HEK293 (cell line): ENCODE measurements at regions not wholly inside any gene's neighbourhood (a gene's known extent, or its start where the extent isn't known, plus 50 kb on each side); places are given as distances from the start of the nearest gene placed in this dataset.

Experiments used
- CTCF ChIP-seq: fragments of 450-650 bp; formaldehyde crosslinking; IDR thresholded peaks from 2 replicates; pipeline ENCODE4 v1.5.1; 2016; ENCODE audit warnings: missing biosample characterization, missing genetic modification characterization
- HOXA7 ChIP-seq: sonication (generic); formaldehyde crosslinking; IDR thresholded peaks from 2 replicates; pipeline ENCODE4 v1.8.1; 2022; ENCODE audit warnings: missing genetic modification reagents, borderline replicate concordance
- REPIN1 ChIP-seq: fragments of 450-650 bp; formaldehyde crosslinking; IDR thresholded peaks from 2 replicates; pipeline ENCODE4 v1.5.1; 2017; ENCODE audit warnings: missing biosample characterization, missing genetic modification characterization, low read depth
- SP7 ChIP-seq: fragments of 450-650 bp; formaldehyde crosslinking; IDR thresholded peaks from 2 replicates; pipeline ENCODE4 v1.5.1; 2016; ENCODE audit warnings: missing biosample characterization, missing genetic modification characterization
- ZBTB17 ChIP-seq: fragments of 450-650 bp; formaldehyde crosslinking; IDR thresholded peaks from 2 replicates; pipeline ENCODE4 v1.5.1; 2016; ENCODE audit warnings: missing biosample characterization, missing genetic modification characterization
- ZBTB21 ChIP-seq: fragments of 450-650 bp; formaldehyde crosslinking; IDR thresholded peaks from 2 replicates; pipeline ENCODE4 v1.5.1; 2017; ENCODE audit warnings: missing biosample characterization, missing genetic modification characterization
- ZEB2 ChIP-seq: fragments of 450-650 bp; formaldehyde crosslinking; IDR thresholded peaks from 2 replicates; pipeline ENCODE4 v1.5.1; 2016; ENCODE audit warnings: missing biosample characterization, missing genetic modification characterization
- ZNF24 ChIP-seq: fragments of 450-650 bp; formaldehyde crosslinking; IDR thresholded peaks from 2 replicates; pipeline ENCODE4 v1.5.1; 2016; ENCODE audit warnings: missing biosample characterization, missing genetic modification characterization
- ZNF404 ChIP-seq: fragments of 450-650 bp; formaldehyde crosslinking; IDR thresholded peaks from 2 replicates; pipeline ENCODE4 v1.5.1; 2017; ENCODE audit warnings: missing biosample characterization, missing genetic modification characterization
- ZNF747 ChIP-seq: fragments of 450-650 bp; formaldehyde crosslinking; IDR thresholded peaks from 2 replicates; pipeline ENCODE4 v1.5.1; 2016; ENCODE audit warnings: missing biosample characterization, missing genetic modification characterization
- ZNF843 ChIP-seq: fragments of 450-650 bp; formaldehyde crosslinking; IDR thresholded peaks from 2 replicates; pipeline ENCODE4 v1.5.1; 2016; ENCODE audit warnings: missing biosample characterization, missing genetic modification characterization
- TF ChIP-seq, protein P1 (sequence below): fragments of 450-650 bp; formaldehyde crosslinking; IDR thresholded peaks from 2 replicates; pipeline ENCODE4 v1.5.1; 2016; ENCODE audit warnings: missing biosample characterization, missing genetic modification characterization
- TF ChIP-seq, protein P2 (sequence below): fragments of 450-650 bp; formaldehyde crosslinking; IDR thresholded peaks from 2 replicates; pipeline ENCODE4 v1.5.1; 2016; ENCODE audit warnings: missing biosample characterization, missing genetic modification characterization
- TF ChIP-seq, protein P3 (sequence below): fragments of 450-650 bp; formaldehyde crosslinking; IDR thresholded peaks from 2 replicates; pipeline ENCODE4 v1.5.1; 2016; ENCODE audit warnings: missing biosample characterization, missing genetic modification characterization, low read depth

DNA sequence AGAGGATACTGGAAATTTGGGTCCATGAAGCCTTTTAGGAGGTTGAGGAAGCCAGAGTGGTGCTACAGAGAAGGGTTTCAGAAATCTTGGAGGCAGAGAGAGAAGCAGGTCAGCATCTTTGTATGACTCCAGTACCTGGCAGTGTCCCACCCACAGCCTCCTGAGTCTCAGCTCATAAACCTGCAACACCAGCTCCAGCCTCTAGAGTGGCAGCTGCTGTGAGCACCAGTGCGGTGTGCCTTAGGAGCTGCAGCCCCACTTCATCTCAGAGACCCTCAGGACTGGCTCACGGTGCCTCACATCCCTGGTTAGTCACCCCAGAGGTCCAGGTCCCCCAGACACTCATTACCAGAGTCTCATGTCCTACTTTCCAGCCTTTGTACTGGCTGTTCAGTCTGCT is 84.8 kb upstream of the PRKAR2B start:
- TF ChIP-seq, protein P1, sequence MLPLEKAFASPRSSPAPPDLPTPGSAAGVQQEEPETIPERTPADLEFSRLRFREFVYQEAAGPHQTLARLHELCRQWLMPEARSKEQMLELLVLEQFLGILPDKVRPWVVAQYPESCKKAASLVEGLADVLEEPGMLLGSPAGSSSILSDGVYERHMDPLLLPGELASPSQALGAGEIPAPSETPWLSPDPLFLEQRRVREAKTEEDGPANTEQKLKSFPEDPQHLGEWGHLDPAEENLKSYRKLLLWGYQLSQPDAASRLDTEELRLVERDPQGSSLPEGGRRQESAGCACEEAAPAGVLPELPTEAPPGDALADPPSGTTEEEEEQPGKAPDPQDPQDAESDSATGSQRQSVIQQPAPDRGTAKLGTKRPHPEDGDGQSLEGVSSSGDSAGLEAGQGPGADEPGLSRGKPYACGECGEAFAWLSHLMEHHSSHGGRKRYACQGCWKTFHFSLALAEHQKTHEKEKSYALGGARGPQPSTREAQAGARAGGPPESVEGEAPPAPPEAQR (tag by site-specific recombination) = no peak
- TF ChIP-seq ZNF747 (no peak), HOXA7 (CRISPR knock-in tag) (no peak), CTCF (tag by site-specific recombination) (no peak), ZBTB21 (tag by site-specific recombination) (no peak), ZNF24 (tag by site-specific recombination) (no peak), REPIN1 (tag by site-specific recombination) (no peak), ZBTB17 (tag by site-specific recombination) (no peak), SP7 (tag by site-specific recombination) (no peak), ZNF843 (tag by site-specific recombination) (no peak), ZNF404 (no peak), ZEB2 (tag by site-specific recombination) (no peak)
- TF ChIP-seq, protein P2, sequence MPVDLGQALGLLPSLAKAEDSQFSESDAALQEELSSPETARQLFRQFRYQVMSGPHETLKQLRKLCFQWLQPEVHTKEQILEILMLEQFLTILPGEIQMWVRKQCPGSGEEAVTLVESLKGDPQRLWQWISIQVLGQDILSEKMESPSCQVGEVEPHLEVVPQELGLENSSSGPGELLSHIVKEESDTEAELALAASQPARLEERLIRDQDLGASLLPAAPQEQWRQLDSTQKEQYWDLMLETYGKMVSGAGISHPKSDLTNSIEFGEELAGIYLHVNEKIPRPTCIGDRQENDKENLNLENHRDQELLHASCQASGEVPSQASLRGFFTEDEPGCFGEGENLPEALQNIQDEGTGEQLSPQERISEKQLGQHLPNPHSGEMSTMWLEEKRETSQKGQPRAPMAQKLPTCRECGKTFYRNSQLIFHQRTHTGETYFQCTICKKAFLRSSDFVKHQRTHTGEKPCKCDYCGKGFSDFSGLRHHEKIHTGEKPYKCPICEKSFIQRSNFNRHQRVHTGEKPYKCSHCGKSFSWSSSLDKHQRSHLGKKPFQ (tag by site-specific recombination) = no peak
- TF ChIP-seq, protein P3, sequence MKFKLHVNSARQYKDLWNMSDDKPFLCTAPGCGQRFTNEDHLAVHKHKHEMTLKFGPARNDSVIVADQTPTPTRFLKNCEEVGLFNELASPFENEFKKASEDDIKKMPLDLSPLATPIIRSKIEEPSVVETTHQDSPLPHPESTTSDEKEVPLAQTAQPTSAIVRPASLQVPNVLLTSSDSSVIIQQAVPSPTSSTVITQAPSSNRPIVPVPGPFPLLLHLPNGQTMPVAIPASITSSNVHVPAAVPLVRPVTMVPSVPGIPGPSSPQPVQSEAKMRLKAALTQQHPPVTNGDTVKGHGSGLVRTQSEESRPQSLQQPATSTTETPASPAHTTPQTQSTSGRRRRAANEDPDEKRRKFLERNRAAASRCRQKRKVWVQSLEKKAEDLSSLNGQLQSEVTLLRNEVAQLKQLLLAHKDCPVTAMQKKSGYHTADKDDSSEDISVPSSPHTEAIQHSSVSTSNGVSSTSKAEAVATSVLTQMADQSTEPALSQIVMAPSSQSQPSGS (tag by site-specific recombination) = no peak
